NOMO-1 treated with DMSO at 0.1 percent for 48 hours (cell line): ENCODE measurements at regions not wholly inside any gene's neighbourhood (a gene's known extent, or its start where the extent isn't known, plus 50 kb on each side); places are given as distances from the start of the nearest gene placed in this dataset.

Experiments used
- DNase-seq: peaks from one replicate; lab custom pipeline; 2025; ENCODE audit not compliant: unreplicated experiment; lab: John Stamatoyannopoulos, UW

GRCh38 chr15:100703032-100703578 is 100.7 kb downstream of the ASB7 start:
- no peak for DNase-seq

- no peak for DNase-seq
Observed at GRCh38 chr15:100703671-100704070, 101.3 kb downstream of the ASB7 start.

DNA sequence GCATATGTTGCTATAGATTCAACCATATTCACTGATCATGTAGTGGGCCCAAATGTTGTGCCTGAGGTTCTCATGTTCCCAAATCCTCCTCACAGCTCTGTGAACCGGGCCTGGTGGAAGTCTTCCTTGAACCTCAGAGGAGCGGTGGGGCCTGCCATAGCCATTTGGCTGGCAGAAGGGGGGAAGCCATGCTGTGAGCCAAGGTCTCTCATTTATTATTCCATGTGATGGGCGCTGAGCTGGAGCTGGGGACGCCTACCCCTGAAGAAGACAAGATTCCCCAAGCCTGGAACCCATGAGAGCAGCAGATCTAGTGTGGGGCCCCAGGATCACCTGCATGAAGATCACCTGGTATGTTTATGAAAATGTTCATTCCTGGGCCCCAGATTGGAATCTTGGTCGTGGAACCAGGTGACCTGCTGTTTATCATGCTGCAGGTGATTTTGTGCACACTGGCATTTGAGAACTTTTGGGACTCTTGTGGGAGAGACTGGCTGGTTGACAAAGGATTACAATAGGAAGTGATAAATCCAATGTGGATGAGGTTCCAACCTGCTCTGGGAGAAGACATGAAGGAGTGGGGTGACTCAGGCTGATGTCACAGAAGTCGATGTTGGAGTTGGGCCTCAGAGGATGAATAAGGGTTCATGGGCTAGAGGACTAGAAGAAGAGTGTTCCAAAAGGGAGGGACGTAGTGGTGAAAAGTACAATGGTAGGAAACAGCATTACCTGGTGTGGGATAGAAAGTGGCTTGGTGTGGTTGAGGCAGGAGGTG is 102.1 kb downstream of the ASB7 start:
- no peak for DNase-seq

- no peak for DNase-seq
Observed at GRCh38 chr15:100705065-100705464, 102.7 kb downstream of the ASB7 start.

GRCh38 chr15:100705841-100706240 is 103.5 kb downstream of the ASB7 start:
- no peak for DNase-seq

DNA sequence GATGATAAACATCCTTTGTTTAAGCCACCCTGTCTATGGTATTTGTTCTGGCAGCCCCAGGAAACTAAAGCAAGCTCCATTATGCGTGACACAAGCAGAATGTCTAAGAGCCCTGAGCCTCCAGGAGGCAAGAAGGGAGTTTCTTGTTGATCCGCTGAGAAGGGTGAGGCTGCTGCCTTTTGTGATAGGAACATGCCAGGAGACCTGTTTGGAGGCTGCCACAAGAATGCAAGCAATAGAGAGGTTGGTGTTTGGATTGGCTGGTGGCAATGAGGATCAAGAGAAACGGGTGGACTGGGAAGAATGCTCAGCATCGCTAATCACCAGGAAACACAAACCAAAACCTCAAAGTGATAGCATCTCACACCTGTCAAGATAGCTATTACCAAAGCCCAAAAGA is 104.8 kb downstream of the ASB7 start:
- no peak for DNase-seq

- DNase-seq = no peak
Observed at GRCh38 chr15:100708916-100709315, 106.5 kb downstream of the ASB7 start.

- no peak for DNase-seq
Observed at GRCh38 chr15:100710222-100710621, 107.8 kb downstream of the ASB7 start.

- no peak for DNase-seq
Observed at GRCh38 chr15:100710744-100711515, 108.5 kb downstream of the ASB7 start.

- DNase-seq = no peak
Observed at GRCh38 chr15:100711516-100712021, 109.2 kb downstream of the ASB7 start.

DNA sequence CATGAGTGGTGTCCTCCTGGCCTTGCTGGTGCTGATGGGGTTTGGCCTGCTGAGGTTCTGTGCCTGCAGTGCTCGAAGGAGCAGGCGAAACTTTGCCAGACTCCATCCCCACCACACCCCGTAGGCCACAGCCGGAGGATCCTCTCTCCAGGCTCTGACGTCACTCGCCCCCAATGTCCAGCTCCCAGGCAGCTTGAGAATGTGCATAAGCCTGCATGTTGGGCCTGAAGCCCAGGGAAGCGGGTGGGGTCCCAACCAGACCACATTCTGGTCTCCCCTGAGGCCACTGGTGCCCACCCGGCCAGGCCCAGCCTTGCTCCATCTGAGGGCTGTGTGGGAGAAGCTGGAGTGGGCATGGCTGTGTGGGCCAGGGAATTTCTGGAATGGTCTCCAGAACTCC is 109.8 kb downstream of the ASB7 start:
- no peak for DNase-seq

GRCh38 chr15:100713163-100713867 is 110.9 kb downstream of the ASB7 start:
- DNase-seq = no peak

DNA sequence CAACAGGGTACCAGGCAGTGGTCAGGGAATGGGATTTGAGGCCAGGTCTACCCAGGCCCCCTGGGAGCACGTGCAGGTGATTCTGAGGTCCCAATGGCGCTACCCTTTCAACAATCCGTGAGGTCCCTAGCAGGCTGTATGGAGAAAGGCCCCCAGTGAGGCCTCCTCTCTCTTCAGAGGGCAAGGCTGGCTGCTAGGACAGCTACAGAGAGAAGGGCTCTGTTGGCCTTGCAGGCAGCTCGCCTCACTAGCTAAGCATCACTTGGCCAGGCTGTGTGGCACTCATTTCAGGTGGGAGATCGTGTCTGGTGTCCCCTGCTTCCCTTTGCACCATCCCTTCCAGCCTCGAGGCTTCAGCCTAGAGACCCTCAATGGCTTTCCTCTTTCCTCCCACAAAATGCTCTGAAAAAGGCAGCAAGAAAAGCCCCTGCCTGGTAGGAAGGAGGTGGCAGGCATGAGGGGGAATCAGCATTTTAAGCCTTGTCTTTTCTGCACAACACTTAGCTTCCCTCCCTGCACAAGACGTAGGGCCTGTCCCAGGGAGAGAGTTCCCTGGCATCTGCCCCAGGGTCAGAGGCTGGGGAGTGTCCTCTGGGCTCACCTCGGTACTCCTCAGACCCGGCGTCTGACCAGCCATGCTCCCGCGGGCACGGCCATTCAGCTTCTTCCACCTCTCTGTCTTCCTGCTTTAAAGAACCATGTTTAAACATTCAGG is 111.8 kb downstream of the ASB7 start:
- no peak for DNase-seq

DNA sequence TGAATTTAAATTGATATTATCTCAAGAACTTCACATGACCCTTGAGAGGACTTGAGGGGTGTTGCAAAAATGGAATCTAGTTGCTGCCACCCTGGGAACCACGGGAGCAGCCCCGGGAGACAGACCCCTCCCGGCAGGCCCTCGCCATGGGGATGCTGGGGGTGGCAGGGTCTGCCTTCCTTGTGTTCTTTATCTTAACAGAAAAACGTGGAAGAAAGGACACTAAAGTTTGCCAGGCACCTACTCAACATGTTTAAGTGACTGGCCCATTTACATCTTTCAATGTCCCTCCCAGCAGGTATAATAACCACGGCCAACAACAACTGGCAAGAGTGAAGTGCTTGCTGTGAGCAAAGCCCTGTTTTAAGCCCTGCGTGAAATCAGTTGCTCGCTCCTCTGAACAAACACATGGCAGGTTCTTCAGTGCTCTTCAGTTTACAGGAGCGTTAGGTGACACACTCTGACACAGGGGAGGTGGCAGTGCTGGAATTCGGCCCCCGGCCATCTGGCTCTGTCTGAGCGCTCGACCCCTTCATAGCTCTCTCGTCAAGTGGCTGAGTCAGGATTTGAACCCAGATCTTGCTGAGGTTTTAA is 112.5 kb downstream of the ASB7 start:
- no peak for DNase-seq

- DNase-seq = no peak
Observed at GRCh38 chr15:100715571-100716455, 113.4 kb downstream of the ASB7 start.

DNA sequence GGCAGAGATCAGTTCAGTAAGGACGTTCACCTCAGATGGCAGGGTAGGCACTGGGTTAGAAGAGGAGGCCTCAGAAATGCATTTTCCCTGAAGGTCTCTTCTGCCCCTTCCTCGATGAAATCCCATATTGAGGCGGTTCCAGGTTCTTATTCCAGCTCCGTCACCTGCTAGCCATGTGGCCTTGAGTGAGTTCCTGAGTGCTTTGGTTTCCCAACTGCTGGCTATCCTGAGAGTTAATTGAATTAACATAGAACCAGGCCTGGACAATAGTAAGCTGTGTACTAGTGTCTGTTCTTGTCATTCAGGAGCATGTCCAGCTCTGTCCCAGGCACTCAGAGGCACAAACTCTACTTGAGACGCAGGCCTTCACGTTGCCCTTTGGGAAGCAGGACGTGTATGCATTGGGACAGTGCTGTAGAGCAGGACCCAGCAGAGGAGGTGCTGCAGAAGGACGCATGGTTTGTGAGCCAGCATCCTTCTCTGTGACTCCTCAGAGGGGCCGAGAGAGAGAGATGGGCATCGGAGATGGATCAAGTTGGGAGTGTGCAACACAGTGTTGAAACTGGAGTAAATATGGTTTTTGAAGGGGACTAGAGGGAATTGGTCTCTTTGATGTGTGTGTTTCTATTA is 114.2 kb downstream of the ASB7 start:
- DNase-seq = no peak

- no peak for DNase-seq
Observed at GRCh38 chr15:100717596-100717995, 115.2 kb downstream of the ASB7 start.

- no peak for DNase-seq
Observed at GRCh38 chr15:100718075-100718980, 115.9 kb downstream of the ASB7 start.
